ENCODE measurements at regions not wholly inside any gene's neighbourhood (a gene's known extent, or its start where the extent isn't known, plus 50 kb on each side); places are given as distances from the start of the nearest gene placed in this dataset.

GRCh38 chr14:101078892-101079221 is 175.3 kb upstream of the RTL1 start:
- Histone ChIP-seq H2AK5ac (ENCODE audit: low read depth, low read length) (no peak overlapping the region), H3K18ac (ENCODE audit: low read depth, low read length) (no peak overlapping the region), H2AFZ (replicated peaks; ENCODE audit: low read length, poor library complexity) (peak overlapping the region; percentile 46), H3K27ac (ENCODE audit: insufficient read depth, low read length) (no peak overlapping the region), H3K36me3 (ENCODE audit: control insufficient read depth, insufficient read depth, low read length) (no peaks in the 10 kb centered on the region), H3K4me1 (ENCODE audit: control insufficient read depth, insufficient read depth, low read length) (peaks cover 9% of the 10 kb centered on the region; the same call in 1 of the 2 replicates), H4K8ac (ENCODE audit: low read depth in 2 of 2, low read length in 2 of 2) (no peak overlapping the region), H3K56ac (ENCODE audit: extremely low read depth, insufficient read depth, low read length) (no peak overlapping the region), H3K9me1 (ENCODE audit: insufficient read depth, low read length) (peaks cover 10% of the 10 kb centered on the region; the same call in 1 of the 2 replicates), H4K5ac (ENCODE audit: low read depth, low read length) (no peak overlapping the region), H2BK120ac (ENCODE audit: low read depth, low read length) (no peak overlapping the region), H3K23ac (ENCODE audit: low read depth, low read length) (no peak overlapping the region), H3K4ac (ENCODE audit: low read depth, low read length) (no peak overlapping the region), H3K9me3 (ENCODE audit: control insufficient read depth, insufficient read depth, low read length) (peaks cover 2% of the 10 kb centered on the region; the same call in 1 of the 2 replicates), H3K79me1 (ENCODE audit: low read depth in 1 of 2, low read length in 2 of 2) (no peaks in the 10 kb centered on the region), H2BK5ac (ENCODE audit: low read depth, low read length, poor library complexity, severe bottlenecking) (no peak overlapping the region), H2BK20ac (ENCODE audit: low read depth, low read length) (no peak overlapping the region), H4K91ac (ENCODE audit: insufficient read depth, low read depth, low read length) (no peak overlapping the region), H3K4me3 (ENCODE audit: insufficient read depth, low read depth, low read length) (no peak overlapping the region), H3K14ac (replicated peaks; ENCODE audit: low read depth, low read length) (no peak overlapping the region), H4K20me1 (ENCODE audit: insufficient read depth, low read length) (no peaks in the 10 kb centered on the region), H3K4me2 (ENCODE audit: low read depth, low read length) (no peak overlapping the region), H3K9ac (ENCODE audit: low read depth, low read length) (no peak overlapping the region), H2BK15ac (ENCODE audit: low read depth, low read length) (no peak overlapping the region), H3K27me3 (ENCODE audit: control insufficient read depth, insufficient read depth, low read length) (peaks cover 7% of the 10 kb centered on the region; the same call in 1 of the 2 replicates), H2AK9ac (replicated peaks; ENCODE audit: low read depth, low read length, poor library complexity) (no peak overlapping the region)
- TF ChIP-seq BHLHE40 (IDR thresholded peaks at IDR 0.05; ENCODE audit: low read depth, low read length) (no peak), USF2 (IDR thresholded peaks at IDR 0.05; ENCODE audit: low read depth, low read length) (no peak), SMC3 (IDR thresholded peaks at IDR 0.05; ENCODE audit: low read depth, low read length) (no peak), CHD1 (IDR thresholded peaks at IDR 0.05; ENCODE audit: low read depth, low read length) (no peak), RAD21 (IDR thresholded peaks at IDR 0.05; ENCODE audit: low read length) (no peak), ELK1 (IDR thresholded peaks at IDR 0.05; ENCODE audit: borderline replicate concordance, low read depth, low read length) (no peak), NFE2L2 (IDR thresholded peaks at IDR 0.05; ENCODE audit: low read depth, low read length) (no peak), FOS (IDR thresholded peaks at IDR 0.05; ENCODE audit: low read depth, low read length) (no peak), MAFK (IDR thresholded peaks at IDR 0.05; ENCODE audit: low read depth, low read length) (no peak), MAZ (IDR thresholded peaks at IDR 0.05; ENCODE audit: borderline replicate concordance, low read depth, low read length) (no peak), RCOR1 (IDR thresholded peaks at IDR 0.05; ENCODE audit: insufficient replicate concordance, low read length) (no peak), RFX5 (IDR thresholded peaks at IDR 0.05; ENCODE audit: low read depth, low read length) (no peak), CEBPB (IDR thresholded peaks at IDR 0.05; ENCODE audit: low read depth, low read length) (no peak), MXI1 (IDR thresholded peaks at IDR 0.05; ENCODE audit: borderline replicate concordance, low read depth, low read length) (no peak), CTCF (conservative IDR thresholded peaks at IDR 0.05; ENCODE audit: low read depth, low read length) (no peak), POLR2A (IDR thresholded peaks at IDR 0.05; ENCODE audit: low read depth, low read length) (no peak)
- DNase-seq (no peak), ATAC-seq (ENCODE audit: low read depth) (no peak)
- no CpG with 5 or more reads among the region's 9 CpGs for WGBS, 2 experiments (ENCODE audit: extremely low coverage in 2 of 2, insufficient read length in 1 of 2)
- intact Hi-C loops (cut with micrococcal nuclease), result loop anchor here (10.0 kb wide), 1 partner anchor 156 kb away; no protein-coding TSS in a partner anchor
- in situ Hi-C loops (cut with MboI; ENCODE audit: low sequenced_read_pairs), result no loop called here
- no TSS peak for BruUV-seq (replicated peaks)
- CTCF ChIA-PET, result no interaction called here
- POLR2A ChIA-PET (ENCODE audit: unreplicated experiment), result interaction anchor here (0.6 kb wide), 1 partner anchor 106 kb away, joined by 7 read pairs; no protein-coding TSS in a partner anchor
- dilution Hi-C loops (cut with HindIII; ENCODE audit: low sequenced_read_pairs, unreplicated experiment), result no loop called here
